ENCODE measurements at regions not wholly inside any gene's neighbourhood (a gene's known extent, or its start where the extent isn't known, plus 50 kb on each side); places are given as distances from the start of the nearest gene placed in this dataset.

GRCh38 chr5:122259995-122260394 is 52.0 kb upstream of the SNCAIP start:
- DNase-seq (ENCODE audit: low read depth, low spot score) (no peak), ATAC-seq (no peak)
- TF ChIP-seq ZFX (IDR thresholded peaks at IDR 0.05), result no peak
- no peak for TF ChIP-seq SP1 (IDR thresholded peaks at IDR 0.05; ENCODE audit: low read depth)
- TF ChIP-seq RAD21 (IDR thresholded peaks at IDR 0.05; ENCODE audit: low read depth), result no peak
- no peak for TF ChIP-seq ZNF274 (IDR thresholded peaks at IDR 0.05; ENCODE audit: low read depth, low read length)
- no peak for TF ChIP-seq EZH2 (IDR thresholded peaks at IDR 0.05)
- no peak for TF ChIP-seq CTCF (IDR thresholded peaks at IDR 0.05 in 2 of 3, conservative IDR thresholded peaks at IDR 0.05 in 1 of 3; ENCODE audit: borderline replicate concordance in 1 of 3, insufficient read depth in 1 of 3, low read depth in 2 of 3, low read length in 2 of 3)
- TF ChIP-seq CBX3 (IDR thresholded peaks at IDR 0.05; ENCODE audit: low read depth), result no peak
- no peak for TF ChIP-seq ELF1 (IDR thresholded peaks at IDR 0.05; ENCODE audit: borderline replicate concordance, low read depth)
- no peak for TF ChIP-seq SRF (IDR thresholded peaks at IDR 0.05; ENCODE audit: low read depth)
- TF ChIP-seq EZH2phosphoT487 (IDR thresholded peaks at IDR 0.05; ENCODE audit: borderline replicate concordance), result no peak
- no peak for TF ChIP-seq JUND (IDR thresholded peaks at IDR 0.05)
- TF ChIP-seq, protein P1, sequence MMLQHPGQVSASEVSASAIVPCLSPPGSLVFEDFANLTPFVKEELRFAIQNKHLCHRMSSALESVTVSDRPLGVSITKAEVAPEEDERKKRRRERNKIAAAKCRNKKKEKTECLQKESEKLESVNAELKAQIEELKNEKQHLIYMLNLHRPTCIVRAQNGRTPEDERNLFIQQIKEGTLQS (IDR thresholded peaks at IDR 0.05), result no peak
- TF ChIP-seq TCF7L2 (IDR thresholded peaks at IDR 0.05; ENCODE audit: borderline replicate concordance, extremely low read depth, insufficient read depth, insufficient read length), result no peak
- TF ChIP-seq POLR2A (IDR thresholded peaks at IDR 0.05; ENCODE audit: borderline replicate concordance, extremely low read depth, insufficient read depth, insufficient read length), result no peak
- TF ChIP-seq YY1 (IDR thresholded peaks at IDR 0.05; ENCODE audit: extremely low read depth, insufficient replicate concordance, low read depth, low read length), result no peak
- TF ChIP-seq CEBPB (IDR thresholded peaks at IDR 0.05; ENCODE audit: low read depth), result no peak
- no peak for TF ChIP-seq EGR1 (IDR thresholded peaks at IDR 0.05; ENCODE audit: low read depth)
- no peak for TF ChIP-seq REST (IDR thresholded peaks at IDR 0.05; ENCODE audit: low read depth)
- no peak for TF ChIP-seq SIN3A (IDR thresholded peaks at IDR 0.05; ENCODE audit: low read depth)
- Histone ChIP-seq H3K9me3 (ENCODE audit: control insufficient read depth in 1 of 2, insufficient read depth in 1 of 2, low read depth in 1 of 2, low read length in 2 of 2) (peaks cover 0 to 5% of the 10 kb centered on the region in 2 experiments; a peak in 1 of 4 replicates), H3K79me2 (ENCODE audit: insufficient read depth, low read length) (no peaks in the 10 kb centered on the region), H3K27ac (ENCODE audit: low read depth, low read length) (no peak overlapping the region), H3K9ac (ENCODE audit: low read length) (no peak overlapping the region), H3K4me1 (ENCODE audit: control insufficient read depth in 1 of 2, insufficient read depth in 2 of 2, low read length in 2 of 2) (no peaks in the 10 kb centered on the region), H4K20me1 (ENCODE audit: insufficient read depth) (no peaks in the 10 kb centered on the region), H3K4me2 (ENCODE audit: low read length) (no peak overlapping the region), H2AFZ (ENCODE audit: low read depth, low read length, poor library complexity, severe bottlenecking) (no peak overlapping the region), H3K4me3 (replicated peaks in 1 of 2; ENCODE audit: low read depth in 1 of 2, low read length in 2 of 2) (no peak overlapping the region), H3K36me3 (ENCODE audit: control insufficient read depth in 1 of 2, insufficient read depth in 2 of 2, low read length in 2 of 2) (no peaks in the 10 kb centered on the region), H3K9me2 (ENCODE audit: insufficient read depth) (no peaks in the 10 kb centered on the region), H3K27me3 (ENCODE audit: insufficient read depth, low read length) (no peaks in the 10 kb centered on the region)
- ChIA-PET POLR2A (no interaction called here), RAD21 (ENCODE audit: low non-redundant PET in 1 of 2, low total read pairs in 2 of 2, uncharacterized antibody in 2 of 2, unreplicated experiment in 2 of 2) (interaction anchor here in 1 of 2 experiments (0.6 kb wide), 1 partner anchor 22 kb away, joined by 3 read pairs; no protein-coding TSS in a partner anchor), CTCF (no interaction called here)
- intact Hi-C loops (cut with micrococcal nuclease), result no loop called here
- no TSS peak for BruUV-seq (replicated peaks)

Data from HCT116 (cell line).